Choroid plexus epithelial cell (primary cell): ENCODE measurements at regions not wholly inside any gene's neighbourhood (a gene's known extent, or its start where the extent isn't known, plus 50 kb on each side); places are given as distances from the start of the nearest gene placed in this dataset.

ENCODE experiments used
- DNase-seq: peaks from one replicate; pipeline ENCODE4 v3.0.0-alpha.2; 2010; ENCODE audit warnings: low read depth
- H3K4me3 ChIP-seq: 2 replicates; pipeline ENCODE4 v1.5.1; 2011; ENCODE audit warnings: low read depth, mild to moderate bottlenecking, control low read depth, low read length, moderate library complexity
- TF ChIP-seq, protein P1 (sequence below): conservative IDR thresholded peaks from 2 replicates; pipeline ENCODE4 v1.5.1; 2011; ENCODE audit warnings: low read depth, mild to moderate bottlenecking, control low read depth, inconsistent platforms, low read length, moderate library complexity

DNA sequence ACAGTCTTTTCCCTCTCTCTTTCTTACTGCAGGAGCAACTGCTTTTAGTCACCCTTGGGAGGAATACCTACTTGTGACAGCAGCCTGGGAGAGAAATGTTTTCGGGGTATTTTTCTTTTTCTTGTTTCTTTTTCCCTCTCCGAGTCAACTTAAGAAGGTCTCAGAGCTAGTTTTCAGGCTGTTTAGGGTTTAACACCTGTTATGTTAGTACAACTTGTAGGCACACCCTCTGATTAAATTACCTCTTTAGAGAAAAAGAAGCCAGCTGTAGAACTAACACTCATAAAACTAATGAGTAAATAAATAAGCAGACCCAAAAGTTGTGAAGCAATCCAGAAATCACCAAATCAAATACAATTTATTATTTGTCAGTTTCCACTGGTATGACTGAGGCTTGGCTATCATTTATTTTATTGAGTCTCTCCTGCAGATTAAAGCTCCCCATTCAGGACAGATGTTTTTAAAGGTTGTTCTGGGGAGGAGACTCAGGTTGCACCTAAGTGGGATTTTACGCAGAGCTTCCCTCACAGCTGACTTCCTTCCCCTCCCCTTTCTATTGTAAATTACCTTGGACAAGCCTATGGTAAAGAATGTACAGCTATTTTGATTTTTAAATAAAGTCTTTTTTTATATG is 112.5 kb downstream of the FOXB1 start:
- TF ChIP-seq, protein P1, sequence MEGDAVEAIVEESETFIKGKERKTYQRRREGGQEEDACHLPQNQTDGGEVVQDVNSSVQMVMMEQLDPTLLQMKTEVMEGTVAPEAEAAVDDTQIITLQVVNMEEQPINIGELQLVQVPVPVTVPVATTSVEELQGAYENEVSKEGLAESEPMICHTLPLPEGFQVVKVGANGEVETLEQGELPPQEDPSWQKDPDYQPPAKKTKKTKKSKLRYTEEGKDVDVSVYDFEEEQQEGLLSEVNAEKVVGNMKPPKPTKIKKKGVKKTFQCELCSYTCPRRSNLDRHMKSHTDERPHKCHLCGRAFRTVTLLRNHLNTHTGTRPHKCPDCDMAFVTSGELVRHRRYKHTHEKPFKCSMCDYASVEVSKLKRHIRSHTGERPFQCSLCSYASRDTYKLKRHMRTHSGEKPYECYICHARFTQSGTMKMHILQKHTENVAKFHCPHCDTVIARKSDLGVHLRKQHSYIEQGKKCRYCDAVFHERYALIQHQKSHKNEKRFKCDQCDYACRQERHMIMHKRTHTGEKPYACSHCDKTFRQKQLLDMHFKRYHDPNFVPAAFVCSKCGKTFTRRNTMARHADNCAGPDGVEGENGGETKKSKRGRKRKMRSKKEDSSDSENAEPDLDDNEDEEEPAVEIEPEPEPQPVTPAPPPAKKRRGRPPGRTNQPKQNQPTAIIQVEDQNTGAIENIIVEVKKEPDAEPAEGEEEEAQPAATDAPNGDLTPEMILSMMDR, result no peak

GRCh38 chr15:60118146-60118545 is 114.0 kb downstream of the FOXB1 start:
- TF ChIP-seq, protein P1, result no peak
- no peak overlapping the region for H3K4me3 ChIP-seq
- DNase-seq, result no peak

More for the DNA sequence above, 112.5 kb downstream of the FOXB1 start:
- H3K4me3 ChIP-seq, result no peak overlapping the region
- DNase-seq, result no peak

DNA sequence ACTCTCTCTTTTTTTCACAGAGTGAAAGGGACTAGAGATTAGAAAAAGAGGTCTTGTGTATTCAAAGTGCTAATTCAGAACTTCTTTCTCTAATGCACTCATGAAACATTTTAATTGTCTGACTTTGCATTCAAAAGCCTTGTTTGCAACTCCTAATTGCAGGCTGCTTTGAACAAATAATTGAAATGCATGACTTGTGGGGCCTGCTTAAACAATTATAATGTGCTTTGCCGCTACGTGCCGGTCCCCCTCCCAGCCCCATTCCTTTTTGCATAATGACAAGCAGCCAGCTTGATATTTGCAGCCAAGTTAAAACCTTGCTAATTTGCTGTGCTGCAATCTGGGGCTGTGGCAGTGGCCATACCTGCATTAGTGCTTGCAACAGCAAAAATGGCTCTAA is 114.5 kb downstream of the FOXB1 start:
- no peak overlapping the region for H3K4me3 ChIP-seq
- TF ChIP-seq, protein P1, result no peak
- DNase-seq, result no peak

DNA sequence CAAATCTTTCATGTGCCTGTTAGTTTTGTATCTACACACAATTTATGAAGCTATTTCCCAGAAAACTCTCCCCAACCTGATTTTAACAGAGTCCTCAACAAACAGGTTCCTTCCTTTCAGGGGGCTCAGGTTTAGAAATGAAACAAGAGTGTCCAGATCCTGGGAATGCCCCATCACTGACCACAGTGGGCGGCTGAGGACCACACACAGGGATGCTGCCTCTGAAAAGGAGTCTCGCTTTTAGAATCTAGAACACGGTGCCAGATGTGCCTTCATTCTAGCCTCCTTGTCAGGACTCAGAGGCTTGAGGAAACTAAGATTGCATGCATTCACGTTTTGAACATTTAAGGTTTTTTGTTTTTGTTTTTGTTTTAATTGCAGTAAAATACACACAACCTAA is 115.0 kb downstream of the FOXB1 start:
- TF ChIP-seq, protein P1, result no peak
- H3K4me3 ChIP-seq, result no peak overlapping the region
- DNase-seq, result no peak

GRCh38 chr15:60120100-60120499 is 116.0 kb downstream of the FOXB1 start:
- TF ChIP-seq, protein P1, result no peak
- H3K4me3 ChIP-seq, result no peak overlapping the region
- DNase-seq, result no peak

DNA sequence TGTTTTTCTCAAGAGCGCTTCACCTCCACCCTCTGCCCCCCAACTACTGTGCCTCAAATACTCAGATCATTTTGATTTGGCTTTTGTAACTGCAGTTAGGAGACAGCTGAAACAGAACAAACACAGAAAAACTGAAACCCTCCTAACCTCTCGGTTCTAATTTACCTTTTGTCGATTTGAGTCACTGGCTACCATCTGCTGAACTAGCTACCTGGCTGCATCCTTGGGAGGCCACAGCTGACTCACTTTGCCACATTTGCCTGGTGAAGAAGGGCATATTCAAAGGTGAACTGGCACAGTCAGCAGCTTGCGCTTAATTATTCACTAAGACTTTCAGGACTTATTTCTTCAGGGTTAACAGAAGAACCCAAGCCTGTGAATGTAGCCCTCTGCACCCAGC is 117.7 kb downstream of the FOXB1 start:
- no peak overlapping the region for H3K4me3 ChIP-seq
- TF ChIP-seq, protein P1, result no peak
- DNase-seq, result no peak

GRCh38 chr15:60122691-60123090 is 118.6 kb downstream of the FOXB1 start:
- no peak for DNase-seq
- H3K4me3 ChIP-seq, result no peak overlapping the region
- TF ChIP-seq, protein P1, result no peak
